ENCODE measurements at regions not wholly inside any gene's neighbourhood (a gene's known extent, or its start where the extent isn't known, plus 50 kb on each side); places are given as distances from the start of the nearest gene placed in this dataset.
"Not testable (repeated sequence)": the region's sequence is repeated elsewhere in the genome, so short reads cannot be mapped to it uniquely, and the experiment has no call there.

- not testable (repeated sequence) for TF ChIP-seq CTCF (conservative IDR thresholded peaks at IDR 0.05; ENCODE audit: low read length); EZH2phosphoT487 (IDR thresholded peaks at IDR 0.05; ENCODE audit: borderline replicate concordance, low read depth, low read length)
These were observed 426.5 kb upstream of the RGS18 start for GRCh38 chr1:191731608-191732302.

Measured in OCI-LY7 (cell line).